K562 (cell line): ENCODE measurements at regions not wholly inside any gene's neighbourhood (a gene's known extent, or its start where the extent isn't known, plus 50 kb on each side); places are given as distances from the start of the nearest gene placed in this dataset.
"Not testable (repeated sequence)": the region's sequence is repeated elsewhere in the genome, so short reads cannot be mapped to it uniquely, and the experiment has no call there.

Source experiments
- ATAC-seq: fragments of 200-7000 bp; cut with Tn5 transposase; 3 replicates; pipeline ENCODE4 v1.9.1; 2020; ENCODE audit warnings: moderate library complexity
- BruUV-seq: library from RNA; stranded (reverse); fragments of 400-500 nt; replicated peaks from 2 replicates; lab custom pipeline; 2021; lab: Mats Ljungman, UMichigan
- CTCF ChIA-PET: fragments of 300-600 bp; formaldehyde crosslinking; extraction: SDS; loops from one replicate; lab custom pipeline; 2021; ENCODE audit warnings: low intra/inter-chr PET ratio; lab: Yijun Ruan, JAX
- POLR2A ChIA-PET: fragments of 300-600, 350-650 bp; sonication (Branson Sonifier 250); formaldehyde crosslinking; extraction: SDS; loops from one replicate; lab custom pipeline; 2021; ENCODE audit warnings: antibody characterized with exemption, inconsistent platforms; lab: Yijun Ruan, JAX
- DNase-seq, 4 experiments: peaks; one replicate each; pipeline versions ENCODE4 v3.0.0 to v3.0.0-alpha.2; 2011 to 2018; ENCODE audit warnings: low spot score in 3 of 4, mixed read lengths in 3 of 4; ENCODE audit errors: extremely low read depth in 1 of 4
- FAIRE-seq: peaks from 2 replicates; lab custom pipeline; 2011; peaks lifted over from hg19 to GRCh38; lab: Jason Lieb, UNC
- H2AFZ ChIP-seq: 2 replicates; pipeline ENCODE4 v1.6.0; 2011; ENCODE audit warnings: low read depth, low read length, control low read depth, inconsistent platforms
- H3K27ac ChIP-seq: fragments of 200-600 bp; 3 replicates; pipeline ENCODE4 v1.8.0; 2011; ENCODE audit warnings: low read depth, mild to moderate bottlenecking, control low read depth, inconsistent platforms, low read length, moderate library complexity, mixed read lengths; ENCODE audit errors: extremely low read depth
- H3K27me3 ChIP-seq, 2 experiments: fragments of 300-600 bp in 1 of 2; 2 replicates in 1 of 2; 3 replicates in 1 of 2; pipeline versions ENCODE4 v1.6.0 to v1.8.0; 2011; ENCODE audit warnings: inconsistent platforms in 2 of 2, low read length in 2 of 2, mild to moderate bottlenecking in 1 of 2, mixed read lengths in 1 of 2, moderate library complexity in 1 of 2; ENCODE audit not compliant: control insufficient read depth in 2 of 2, insufficient read depth in 2 of 2
- H3K36me3 ChIP-seq: fragments of 300-600 bp; 3 replicates; pipeline ENCODE4 v1.8.0; 2011; ENCODE audit warnings: mild to moderate bottlenecking, low read length, inconsistent platforms; ENCODE audit not compliant: control insufficient read depth, insufficient read depth
- H3K4me1 ChIP-seq, 2 experiments: fragments of 200-600 bp in 1 of 2; replicated peaks in 1 of 2; 2 replicates in 1 of 2; 3 replicates in 1 of 2; pipeline versions ENCODE4 v1.5.1 to v1.8.0; 2011; ENCODE audit warnings: inconsistent platforms in 2 of 2, low read length in 2 of 2, mild to moderate bottlenecking in 1 of 2, mixed read lengths in 1 of 2, moderate library complexity in 1 of 2; ENCODE audit not compliant: control insufficient read depth in 2 of 2, insufficient read depth in 2 of 2
- H3K4me2 ChIP-seq: 2 replicates; pipeline ENCODE4 v1.6.1; 2011; ENCODE audit warnings: low read length, control low read depth, inconsistent platforms, mixed read lengths; ENCODE audit not compliant: insufficient read depth
- H3K4me3 ChIP-seq: fragments of 200-600 bp; sonication (generic), shearing (Covaris generic); 2 replicates; pipeline ENCODE4 v1.5.1; 2016; ENCODE audit warnings: control low read depth, inconsistent platforms
- H3K79me2 ChIP-seq: fragments of 200-600 bp; 3 replicates; pipeline ENCODE4 v1.8.0; 2011; ENCODE audit warnings: low read length, inconsistent platforms; ENCODE audit not compliant: control insufficient read depth, insufficient read depth
- H3K9ac ChIP-seq, 2 experiments: 2 replicates each; pipeline versions ENCODE4 v1.6.0 to v1.6.1; 2011; ENCODE audit warnings: low read depth in 2 of 2, low read length in 2 of 2, control low read depth in 1 of 2, inconsistent platforms in 1 of 2, mild to moderate bottlenecking in 1 of 2, mixed read lengths in 1 of 2; ENCODE audit not compliant: insufficient read depth in 1 of 2
- H3K9me1 ChIP-seq: one replicate; pipeline ENCODE4 v1.6.0; 2011; ENCODE audit warnings: inconsistent platforms, mild to moderate bottlenecking, low read length, moderate library complexity; ENCODE audit not compliant: control insufficient read depth, insufficient read depth
- H3K9me3 ChIP-seq: replicated peaks from 2 replicates; pipeline ENCODE4 v1.5.1; 2011; ENCODE audit warnings: low read depth, low read length, inconsistent platforms; ENCODE audit not compliant: control insufficient read depth, insufficient read depth
- H4K20me1 ChIP-seq: replicated peaks from 2 replicates; pipeline ENCODE4 v1.6.1; 2011; ENCODE audit warnings: low read length, inconsistent platforms, mixed read lengths; ENCODE audit not compliant: control insufficient read depth, insufficient read depth
- CC2D1A ChIP-seq: fragments of 450-650 bp; IDR thresholded peaks from 2 replicates; pipeline ENCODE4 v1.6.1; 2017; ENCODE audit warnings: mild to moderate bottlenecking
- MYBL2 ChIP-seq, 2 experiments: fragments of 450-650 bp in 1 of 2; sonication (generic) in 1 of 2; formaldehyde crosslinking in 1 of 2; IDR thresholded peaks; 2 replicates each; pipeline versions ENCODE4 v1.6.1 to v1.8.1; 2017 to 2022; ENCODE audit warnings: borderline replicate concordance in 1 of 2, inconsistent platforms in 1 of 2, low read depth in 1 of 2, mild to moderate bottlenecking in 1 of 2, missing genetic modification reagents in 1 of 2, moderate library complexity in 1 of 2
- RBM25 ChIP-seq: fragments of 200-400 bp; formaldehyde crosslinking; IDR thresholded peaks from 2 replicates; pipeline ENCODE4 v1.6.1; 2018; ENCODE audit warnings: low read length, low read depth, moderate library complexity; ENCODE audit not compliant: severe bottlenecking
- TRIM24 ChIP-seq, 2 experiments: fragments of 450-650 bp; IDR thresholded peaks; 2 replicates each; pipeline ENCODE4 v1.6.1; 2016
- ZBTB33 ChIP-seq: sonication (generic); formaldehyde crosslinking; IDR thresholded peaks from 2 replicates; pipeline ENCODE4 v1.8.1; 2023; ENCODE audit warnings: mild to moderate bottlenecking, missing genetic modification reagents
- WGBS: fragments of 100-300 bp; shearing (Covaris generic); methylation state at CpG from one replicate; pipeline ENCODE4 v1.1.6; 2016; ENCODE audit warnings: low coverage, mixed read lengths; ENCODE audit not compliant: insufficient coverage; ENCODE audit errors: missing lambda C conversion rate; 5-methylcytosine and 5-hydroxymethylcytosine counted together
- in situ Hi-C: fragments of 300-500 bp; cut with MboI; formaldehyde crosslinking; loops from 4 replicates; pipeline ENCODE4 v1.15.0; 2018; ENCODE audit warnings: inconsistent platforms, mixed read lengths
- intact Hi-C: fragments of 100-400 bp; cut with micrococcal nuclease; formaldehyde crosslinking; loops from 2 replicates; pipeline ENCODE4 v1.14.2; 2022

GRCh38 chrX:65927386-65927785 is 112.5 kb downstream of the VSIG4 start:
- BruUV-seq, CTCF ChIA-PET: not testable (repeated sequence)
- intact Hi-C loops: loop anchor here (2.0 to 5.0 kb wide), 4 partner anchors 55 to 183 kb away; no protein-coding TSS in a partner anchor

More at GRCh38 chrX:65927386-65927785, 112.5 kb downstream of the VSIG4 start:
- 79% methylated on average over 3 of the region's 3 CpGs for WGBS
- Histone ChIP-seq H3K36me3 (peaks cover 12% of the 10 kb centered on the region; the same call in 2 of the 3 replicates), H3K79me2 (peaks cover 17% of the 10 kb centered on the region), H3K4me1 (peaks cover 9 to 13% of the 10 kb centered on the region in 2 experiments; a peak in 3 of 5 replicates), H3K27ac (peak overlapping the region; percentile 100; the same call in 2 of the 3 replicates), H3K9me3 (peaks cover 23% of the 10 kb centered on the region)
- H3K9me1 ChIP-seq; POLR2A ChIA-PET; FAIRE-seq; ATAC-seq; DNase-seq; H3K4me2 ChIP-seq; H3K27me3 ChIP-seq; in situ Hi-C loops; H4K20me1 ChIP-seq; H2AFZ ChIP-seq; H3K9ac ChIP-seq; H3K4me3 ChIP-seq; TF ChIP-seq MYBL2 (CRISPR knock-in tag; IDR thresholded peaks at IDR 0.05; ENCODE audit: borderline replicate concordance): not testable (repeated sequence)
- 0 out of 2 replicates have a peak, but pooled peaks have one; percentile 29 for TF ChIP-seq CC2D1A
- TF ChIP-seq TRIM24 (IDR thresholded peaks at IDR 0.05): peak; percentile 52 to 63
- peak; percentile 67 for TF ChIP-seq MYBL2 (IDR thresholded peaks at IDR 0.05; ENCODE audit: low read depth)
- TF ChIP-seq ZBTB33 (CRISPR knock-in tag): 0 out of 2 replicates have a peak, but pooled peaks have one; percentile 39
- peak; percentile 20 for TF ChIP-seq RBM25
